ENCODE measurements at regions not wholly inside any gene's neighbourhood (a gene's known extent, or its start where the extent isn't known, plus 50 kb on each side); places are given as distances from the start of the nearest gene placed in this dataset.
"Not testable (repeated sequence)": the region's sequence is repeated elsewhere in the genome, so short reads cannot be mapped to it uniquely, and the experiment has no call there.

- no peak overlapping the region for H3K14ac ChIP-seq (ENCODE audit: insufficient read depth, low read length)
- no peak overlapping the region for H3K18ac ChIP-seq (ENCODE audit: insufficient read length, low read depth, low read length)
- H2BK20ac ChIP-seq (ENCODE audit: low read depth, low read length, poor library complexity, severe bottlenecking) = no peak overlapping the region
- H3K23me2 ChIP-seq (ENCODE audit: insufficient read length, low read depth, low read length, poor library complexity, severe bottlenecking) = no peaks in the 10 kb centered on the region
- H3K56ac ChIP-seq (ENCODE audit: insufficient read length, low read depth, low read length) = no peak overlapping the region
- H3K79me1 ChIP-seq (ENCODE audit: insufficient read depth, low read depth, low read length, poor library complexity, severe bottlenecking) = no peaks in the 10 kb centered on the region
- H4K91ac ChIP-seq (ENCODE audit: insufficient read length, low read depth, low read length) = no peak overlapping the region
- H3K4me2 ChIP-seq (ENCODE audit: insufficient read depth, insufficient read length, low read length) = no peak overlapping the region
- H2BK5ac ChIP-seq (ENCODE audit: insufficient read length, low read length) = no peak overlapping the region
- Mint-ChIP-seq H3K4me1 (no peaks in the 10 kb centered on the region), H3K4me3 (no peak overlapping the region), H3K9me3 (peaks cover 0 to 3% of the 10 kb centered on the region in 2 experiments; a peak in 1 of 5 replicates), H3K27me3 (ENCODE audit: low read depth) (no peaks in the 10 kb centered on the region), H3K27ac (no peak overlapping the region), H3K36me3 (ENCODE audit: insufficient read depth in 1 of 3, low read depth in 3 of 3) (0 out of 7 replicates have a peak, but pooled peaks cover 0 to 6% (median 2%) of the 10 kb centered on the region in 3 experiments)
- no peak overlapping the region for H3T11ph ChIP-seq (ENCODE audit: low read length)
- no peaks in the 10 kb centered on the region for H3K9me3 ChIP-seq (ENCODE audit: control insufficient read depth, low read depth, low read length)
- no peaks in the 10 kb centered on the region for H4K20me1 ChIP-seq (ENCODE audit: control insufficient read depth, insufficient read depth, insufficient read length)
- H2AK5ac ChIP-seq (ENCODE audit: insufficient read length, low read length) = no peak overlapping the region
- no peaks in the 10 kb centered on the region for H3K79me2 ChIP-seq (ENCODE audit: insufficient read depth, low read length)
- no peak overlapping the region for H3K27ac ChIP-seq (ENCODE audit: insufficient read length, low read depth, low read length)
- no peaks in the 10 kb centered on the region for H3K4me1 ChIP-seq (ENCODE audit: insufficient read depth, low read length)
- no peak overlapping the region for H3K23ac ChIP-seq (ENCODE audit: insufficient read length, low read depth, low read length)
- no peak for TF ChIP-seq CTCF (conservative IDR thresholded peaks at IDR 0.05)
- no peak overlapping the region for H2BK12ac ChIP-seq (ENCODE audit: insufficient read length, low read depth, low read length)
- H2BK120ac ChIP-seq (ENCODE audit: low read depth, low read length, poor library complexity, severe bottlenecking) = no peak overlapping the region
- H4K5ac ChIP-seq (ENCODE audit: insufficient read length, low read depth, low read length) = no peak overlapping the region
- H2BK15ac ChIP-seq (ENCODE audit: low read depth, low read length) = no peak overlapping the region
- no peak overlapping the region for H3K4ac ChIP-seq (ENCODE audit: low read depth, low read length)
- WGBS (ENCODE audit: extremely low coverage, insufficient read length, low lambda C conversion rate) = no CpG with 5 or more reads among the region's 3 CpGs
- DNase-seq = no peak
- H4K8ac ChIP-seq (replicated peaks; ENCODE audit: insufficient read length, low read depth, low read length) = no peak overlapping the region
- no peaks in the 10 kb centered on the region for H3K27me3 ChIP-seq (ENCODE audit: insufficient read depth, low read length)
- H2AFZ ChIP-seq (ENCODE audit: low read length) = no peak overlapping the region
- no peak overlapping the region for H3K9ac ChIP-seq (ENCODE audit: extremely low read depth, insufficient read length, low read length)
Observed at GRCh38 chr5:63194126-63194525, 615.5 kb downstream of the LRRC70 start.

GRCh38 chr5:63180190-63180589, 601.6 kb downstream of the LRRC70 start:
- not testable (repeated sequence) for DNase-seq; H2BK20ac ChIP-seq (ENCODE audit: low read depth, low read length, poor library complexity, severe bottlenecking); H2AFZ ChIP-seq (ENCODE audit: low read length); H2AK5ac ChIP-seq (ENCODE audit: insufficient read length, low read length); H4K8ac ChIP-seq (replicated peaks; ENCODE audit: insufficient read length, low read depth, low read length); H4K20me1 ChIP-seq (ENCODE audit: control insufficient read depth, insufficient read depth, insufficient read length); H3K4me2 ChIP-seq (ENCODE audit: insufficient read depth, insufficient read length, low read length); H3K9ac ChIP-seq (ENCODE audit: extremely low read depth, insufficient read length, low read length); H3K4me3 Mint-ChIP-seq; H3K14ac ChIP-seq (ENCODE audit: insufficient read depth, low read length); H3K4ac ChIP-seq (ENCODE audit: low read depth, low read length); H3K27me3 Mint-ChIP-seq (ENCODE audit: low read depth); H3K27me3 ChIP-seq (ENCODE audit: insufficient read depth, low read length); H3K23ac ChIP-seq (ENCODE audit: insufficient read length, low read depth, low read length); H3K56ac ChIP-seq (ENCODE audit: insufficient read length, low read depth, low read length); H3T11ph ChIP-seq (ENCODE audit: low read length); H2BK15ac ChIP-seq (ENCODE audit: low read depth, low read length); H3K36me3 Mint-ChIP-seq (ENCODE audit: insufficient read depth in 1 of 3, low read depth in 3 of 3); H2BK120ac ChIP-seq (ENCODE audit: low read depth, low read length, poor library complexity, severe bottlenecking); H3K4me1 ChIP-seq (ENCODE audit: insufficient read depth, low read length); H2BK12ac ChIP-seq (ENCODE audit: insufficient read length, low read depth, low read length); H3K9me3 Mint-ChIP-seq; H3K27ac ChIP-seq (ENCODE audit: insufficient read length, low read depth, low read length); H2BK5ac ChIP-seq (ENCODE audit: insufficient read length, low read length); H3K79me2 ChIP-seq (ENCODE audit: insufficient read depth, low read length); H3K18ac ChIP-seq (ENCODE audit: insufficient read length, low read depth, low read length); H3K4me1 Mint-ChIP-seq; H4K91ac ChIP-seq (ENCODE audit: insufficient read length, low read depth, low read length); H3K79me1 ChIP-seq (ENCODE audit: insufficient read depth, low read depth, low read length, poor library complexity, severe bottlenecking); H3K9me3 ChIP-seq (ENCODE audit: control insufficient read depth, low read depth, low read length); H4K5ac ChIP-seq (ENCODE audit: insufficient read length, low read depth, low read length); H3K23me2 ChIP-seq (ENCODE audit: insufficient read length, low read depth, low read length, poor library complexity, severe bottlenecking); H3K27ac Mint-ChIP-seq
- WGBS (ENCODE audit: extremely low coverage, insufficient read length, low lambda C conversion rate) = no CpG with 5 or more reads among the region's 1 CpG

Data from H9 (cell line).